Activated gamma-delta T cell (primary cell): ENCODE measurements at regions not wholly inside any gene's neighbourhood (a gene's known extent, or its start where the extent isn't known, plus 50 kb on each side); places are given as distances from the start of the nearest gene placed in this dataset.

ENCODE experiments used
- DNase-seq: peaks from one replicate; lab custom pipeline; 2025; lab: John Stamatoyannopoulos, UW

GRCh38 chr2:123928358-123928757 lies 96.7 kb upstream of the CNTNAP5 start:
- DNase-seq, result no peak

- DNase-seq, result no peak
These were observed 89.7 kb upstream of the CNTNAP5 start for GRCh38 chr2:123935405-123935804.

GRCh38 chr2:123953846-123954245 lies 71.2 kb upstream of the CNTNAP5 start:
- no peak for DNase-seq

- no peak for DNase-seq
These were observed 67.1 kb upstream of the CNTNAP5 start for GRCh38 chr2:123958011-123958410.

GRCh38 chr2:123961576-123961975 lies 63.5 kb upstream of the CNTNAP5 start:
- no peak for DNase-seq

GRCh38 chr2:123971564-123972318 lies 53.3 kb upstream of the CNTNAP5 start:
- DNase-seq, result no peak
